T-helper 17 cell (primary cell): ENCODE measurements at regions not wholly inside any gene's neighbourhood (a gene's known extent, or its start where the extent isn't known, plus 50 kb on each side); places are given as distances from the start of the nearest gene placed in this dataset.

Experiments
- ATAC-seq: fragments of 150-1000 bp; cut with Tn5 transposase; 2 replicates; pipeline ENCODE4 v1.10.0; 2021; ENCODE audit warnings: mild to moderate bottlenecking, moderate library complexity
- DNase-seq, 3 donors: peaks; one replicate each; pipeline versions ENCODE4 v3.0.0 to v3.0.0-alpha.2; 2020 to 2021
- H3K9me3 ChIP-seq: one replicate; pipeline ENCODE4 v1.7.0; 2013; ENCODE audit warnings: low read length, mild to moderate bottlenecking; ENCODE audit not compliant: control insufficient read depth, poor library complexity, severe bottlenecking
- H3K27ac Mint-ChIP-seq: one replicate; pipeline ENCODE4 v1.8.0; 2022; ENCODE audit warnings: mild to moderate bottlenecking, moderate library complexity, mixed read lengths
- H3K27me3 Mint-ChIP-seq: one replicate; pipeline ENCODE4 v1.8.0; 2022; ENCODE audit warnings: mixed read lengths
- H3K36me3 Mint-ChIP-seq: one replicate; pipeline ENCODE4 v1.8.0; 2022; ENCODE audit warnings: low read depth, mixed read lengths
- H3K4me1 Mint-ChIP-seq: one replicate; pipeline ENCODE4 v1.8.0; 2022; ENCODE audit warnings: mild to moderate bottlenecking, mixed read lengths
- H3K4me3 Mint-ChIP-seq: one replicate; pipeline ENCODE4 v1.8.0; 2022; ENCODE audit warnings: mild to moderate bottlenecking, moderate library complexity, mixed read lengths

GRCh38 chr22:47437110-47437509 lies 674.7 kb downstream of the TBC1D22A start:
- no peak for DNase-seq
- no peaks in the 10 kb centered on the region for H3K4me1 Mint-ChIP-seq
- no peaks in the 10 kb centered on the region for H3K27me3 Mint-ChIP-seq
- no peaks in the 10 kb centered on the region for H3K9me3 ChIP-seq
- no peak for ATAC-seq
- no peak overlapping the region for H3K4me3 Mint-ChIP-seq
- no peak overlapping the region for H3K27ac Mint-ChIP-seq
- H3K36me3 Mint-ChIP-seq: no peaks in the 10 kb centered on the region

- no peaks in the 10 kb centered on the region for H3K4me1 Mint-ChIP-seq
- no peaks in the 10 kb centered on the region for H3K9me3 ChIP-seq
- no peaks in the 10 kb centered on the region for H3K27me3 Mint-ChIP-seq
- H3K27ac Mint-ChIP-seq: no peak overlapping the region
- H3K36me3 Mint-ChIP-seq: no peaks in the 10 kb centered on the region
- ATAC-seq (no peak), DNase-seq (no peak)
- no peak overlapping the region for H3K4me3 Mint-ChIP-seq
These were observed 673.4 kb downstream of the TBC1D22A start for GRCh38 chr22:47435826-47436225.

GRCh38 chr22:47435204-47435487 lies 672.7 kb downstream of the TBC1D22A start:
- H3K4me1 Mint-ChIP-seq: no peaks in the 10 kb centered on the region
- H3K27ac Mint-ChIP-seq: no peak overlapping the region
- H3K4me3 Mint-ChIP-seq: no peak overlapping the region
- no peaks in the 10 kb centered on the region for H3K36me3 Mint-ChIP-seq
- no peaks in the 10 kb centered on the region for H3K27me3 Mint-ChIP-seq
- H3K9me3 ChIP-seq: no peaks in the 10 kb centered on the region
- no peak for ATAC-seq
- no peak for DNase-seq

- no peak overlapping the region for H3K4me3 Mint-ChIP-seq
- DNase-seq (no peak), ATAC-seq (no peak)
- no peaks in the 10 kb centered on the region for H3K9me3 ChIP-seq
- no peaks in the 10 kb centered on the region for H3K36me3 Mint-ChIP-seq
- no peak overlapping the region for H3K27ac Mint-ChIP-seq
- H3K27me3 Mint-ChIP-seq: no peaks in the 10 kb centered on the region
- H3K4me1 Mint-ChIP-seq: no peaks in the 10 kb centered on the region
These were observed 672.1 kb downstream of the TBC1D22A start for GRCh38 chr22:47434336-47435203.

- Mint-ChIP-seq H3K4me3 (no peak overlapping the region), H3K27ac (no peak overlapping the region), H3K27me3 (no peaks in the 10 kb centered on the region), H3K4me1 (no peaks in the 10 kb centered on the region), H3K36me3 (no peaks in the 10 kb centered on the region)
- H3K9me3 ChIP-seq: no peaks in the 10 kb centered on the region
- DNase-seq (no peak), ATAC-seq (no peak)
These were observed 671.2 kb downstream of the TBC1D22A start for GRCh38 chr22:47433627-47434026.

GRCh38 chr22:47432683-47433082 lies 670.2 kb downstream of the TBC1D22A start:
- no peak overlapping the region for H3K27ac Mint-ChIP-seq
- no peaks in the 10 kb centered on the region for H3K27me3 Mint-ChIP-seq
- DNase-seq: no peak
- no peak for ATAC-seq
- no peak overlapping the region for H3K4me3 Mint-ChIP-seq
- no peaks in the 10 kb centered on the region for H3K4me1 Mint-ChIP-seq
- no peaks in the 10 kb centered on the region for H3K36me3 Mint-ChIP-seq
- H3K9me3 ChIP-seq: no peaks in the 10 kb centered on the region

GRCh38 chr22:47423861-47424820 lies 661.7 kb downstream of the TBC1D22A start:
- ATAC-seq: no peak
- peaks cover 2% of the 10 kb centered on the region for H3K4me1 Mint-ChIP-seq
- H3K27me3 Mint-ChIP-seq: peaks cover 19% of the 10 kb centered on the region
- no peaks in the 10 kb centered on the region for H3K9me3 ChIP-seq
- H3K27ac Mint-ChIP-seq: no peak overlapping the region
- peaks cover 2% of the 10 kb centered on the region for H3K36me3 Mint-ChIP-seq
- no peak overlapping the region for H3K4me3 Mint-ChIP-seq
- DNase-seq: no peak

- H3K9me3 ChIP-seq: no peaks in the 10 kb centered on the region
- ATAC-seq: no peak
- H3K36me3 Mint-ChIP-seq: peaks cover 2% of the 10 kb centered on the region
- no peak overlapping the region for H3K4me3 Mint-ChIP-seq
- peaks cover 2% of the 10 kb centered on the region for H3K4me1 Mint-ChIP-seq
- no peak for DNase-seq
- H3K27ac Mint-ChIP-seq: no peak overlapping the region
- H3K27me3 Mint-ChIP-seq: peaks cover 19% of the 10 kb centered on the region
These were observed 660.8 kb downstream of the TBC1D22A start for GRCh38 chr22:47423266-47423665.

GRCh38 chr22:47422736-47423135 lies 660.3 kb downstream of the TBC1D22A start:
- peaks cover 2% of the 10 kb centered on the region for H3K36me3 Mint-ChIP-seq
- H3K9me3 ChIP-seq: no peaks in the 10 kb centered on the region
- ATAC-seq: no peak
- H3K27me3 Mint-ChIP-seq: peaks cover 19% of the 10 kb centered on the region
- no peak overlapping the region for H3K4me3 Mint-ChIP-seq
- no peak overlapping the region for H3K27ac Mint-ChIP-seq
- peaks cover 2% of the 10 kb centered on the region for H3K4me1 Mint-ChIP-seq
- no peak for DNase-seq

GRCh38 chr22:47421846-47422245 lies 659.4 kb downstream of the TBC1D22A start:
- ATAC-seq: no peak
- Mint-ChIP-seq H3K27me3 (peaks cover 19% of the 10 kb centered on the region), H3K4me1 (peaks cover 2% of the 10 kb centered on the region), H3K4me3 (no peak overlapping the region), H3K36me3 (peaks cover 2% of the 10 kb centered on the region), H3K27ac (no peak overlapping the region)
- no peaks in the 10 kb centered on the region for H3K9me3 ChIP-seq
- no peak for DNase-seq

- peaks cover 2% of the 10 kb centered on the region for H3K4me1 Mint-ChIP-seq
- H3K36me3 Mint-ChIP-seq: peaks cover 2% of the 10 kb centered on the region
- no peak overlapping the region for H3K4me3 Mint-ChIP-seq
- peaks cover 19% of the 10 kb centered on the region for H3K27me3 Mint-ChIP-seq
- H3K9me3 ChIP-seq: no peaks in the 10 kb centered on the region
- ATAC-seq (no peak), DNase-seq (no peak)
- no peak overlapping the region for H3K27ac Mint-ChIP-seq
These were observed 657.8 kb downstream of the TBC1D22A start for GRCh38 chr22:47420211-47420610.

- H3K4me1 Mint-ChIP-seq: peaks cover 2% of the 10 kb centered on the region
- no peak overlapping the region for H3K27ac Mint-ChIP-seq
- H3K9me3 ChIP-seq: no peaks in the 10 kb centered on the region
- DNase-seq: no peak
- no peak overlapping the region for H3K4me3 Mint-ChIP-seq
- peaks cover 2% of the 10 kb centered on the region for H3K36me3 Mint-ChIP-seq
- H3K27me3 Mint-ChIP-seq: peaks cover 19% of the 10 kb centered on the region
- no peak for ATAC-seq
These were observed 656.8 kb downstream of the TBC1D22A start for GRCh38 chr22:47419239-47419638.

GRCh38 chr22:47417699-47418098 lies 655.2 kb downstream of the TBC1D22A start:
- Mint-ChIP-seq H3K36me3 (peaks cover 2% of the 10 kb centered on the region), H3K4me3 (no peak overlapping the region), H3K27ac (no peak overlapping the region), H3K4me1 (no peaks in the 10 kb centered on the region), H3K27me3 (peaks cover 13% of the 10 kb centered on the region)
- H3K9me3 ChIP-seq: no peaks in the 10 kb centered on the region
- ATAC-seq (no peak), DNase-seq (no peak)
